IPS DF 19.7 (cell line): ENCODE measurements at regions not wholly inside any gene's neighbourhood (a gene's known extent, or its start where the extent isn't known, plus 50 kb on each side); places are given as distances from the start of the nearest gene placed in this dataset.
"Not testable (repeated sequence)": the region's sequence is repeated elsewhere in the genome, so short reads cannot be mapped to it uniquely, and the experiment has no call there.

Experiments
- DNase-seq: peaks from one replicate; pipeline ENCODE4 v3.0.0-alpha.2; 2013; ENCODE audit warnings: low read depth, low spot score

DNA sequence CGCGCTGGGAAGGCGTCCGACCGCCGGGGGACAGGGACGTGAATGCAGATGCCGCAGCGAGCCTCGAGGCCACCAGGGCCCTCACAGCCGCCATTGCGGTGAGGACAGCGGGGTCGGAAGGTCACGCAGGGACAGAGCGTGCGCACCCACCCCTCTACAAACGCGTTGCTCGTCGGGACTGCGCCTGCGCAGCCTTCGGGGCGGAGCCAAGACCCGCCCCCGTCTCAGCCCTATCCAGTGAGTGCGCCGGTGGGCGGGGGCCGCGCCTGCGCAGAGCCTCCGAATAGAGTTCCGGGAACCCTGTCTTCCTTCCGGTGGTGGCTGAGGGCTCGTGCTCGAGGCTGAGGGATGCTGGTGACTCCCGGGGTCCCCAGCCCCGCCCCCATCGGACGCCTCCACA, 5393.1 kb upstream of the TPTE start:
- DNase-seq, result peak; percentile 15

DNA sequence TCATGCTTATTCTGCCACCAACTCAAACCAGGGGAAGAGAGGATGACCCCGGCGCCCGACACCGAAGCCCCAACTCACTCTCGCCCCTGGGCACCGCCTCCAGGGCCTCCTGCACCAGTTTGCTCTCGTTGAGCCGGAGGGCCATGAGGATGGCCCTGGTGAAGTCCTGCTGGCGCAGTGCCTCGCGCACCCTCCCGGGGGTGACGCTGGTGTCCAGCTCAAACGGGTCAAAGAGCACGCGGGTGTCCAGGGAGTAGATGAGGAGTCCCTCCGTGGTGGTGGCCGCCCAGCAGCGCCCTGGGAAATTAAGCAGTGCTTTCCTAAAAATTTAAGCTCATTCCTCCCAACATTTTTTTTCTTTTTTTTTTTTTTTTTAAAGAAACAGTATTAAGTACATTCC, 5387.6 kb upstream of the TPTE start:
- not testable (repeated sequence) for DNase-seq

DNA sequence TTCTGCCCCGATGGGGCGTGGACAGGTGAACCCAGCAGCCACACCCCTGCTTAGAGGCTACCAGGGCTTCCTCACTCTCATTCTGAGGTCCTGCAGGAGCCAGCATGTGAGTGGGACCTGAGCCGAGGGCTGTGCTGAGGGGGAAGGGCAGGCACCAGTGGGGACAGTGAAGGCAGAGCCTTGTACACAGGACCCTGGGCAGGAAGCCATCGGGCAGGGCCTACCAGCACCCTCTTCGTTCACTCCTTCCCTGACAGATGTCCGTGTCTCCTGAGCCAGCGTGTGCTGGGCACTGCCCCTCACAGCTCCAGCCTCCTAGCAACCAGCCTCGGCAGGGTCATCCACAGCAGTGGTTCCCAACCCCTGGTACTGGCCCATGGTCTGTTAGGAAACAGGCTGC, 5385.0 kb upstream of the TPTE start:
- not testable (repeated sequence) for DNase-seq

DNA sequence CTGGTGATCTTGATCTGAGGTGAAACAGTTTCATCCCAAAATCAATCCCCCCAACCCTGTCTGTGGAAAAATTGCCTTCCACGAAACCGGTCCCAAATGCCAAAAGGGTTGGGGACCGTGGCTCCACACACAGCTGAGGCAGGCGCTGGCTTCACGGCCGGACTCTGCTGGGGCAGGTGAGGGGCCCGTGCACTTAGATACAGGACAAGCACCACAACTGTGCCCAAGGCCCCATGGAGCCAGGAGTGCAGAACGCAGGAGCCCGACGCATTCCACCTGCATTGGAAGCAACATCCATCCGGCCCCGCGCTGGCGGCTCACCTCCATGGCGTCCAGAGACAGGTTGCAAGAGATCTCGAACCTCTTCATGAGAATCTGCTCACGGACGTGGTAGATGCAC, 5384.4 kb upstream of the TPTE start:
- DNase-seq, result not testable (repeated sequence)

DNA sequence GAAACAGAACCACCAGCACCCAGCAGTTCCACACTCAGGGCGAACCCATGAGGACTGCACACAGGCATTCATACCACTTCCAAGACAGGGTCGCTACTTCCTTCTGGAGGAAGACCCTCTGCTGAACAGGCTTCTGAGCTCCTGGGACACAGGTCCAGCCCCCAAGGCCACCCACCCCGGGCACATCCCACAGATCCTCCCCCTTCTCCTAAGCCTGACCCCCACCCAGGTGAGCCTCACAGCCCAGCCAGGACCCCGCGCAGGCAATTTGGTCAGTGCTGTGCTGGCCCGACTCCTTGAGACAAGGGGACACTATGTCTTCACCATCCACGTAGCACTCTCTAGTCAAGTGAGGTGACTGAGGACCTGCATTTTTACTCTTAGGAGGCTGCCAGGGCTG, 5382.7 kb upstream of the TPTE start:
- DNase-seq, result not testable (repeated sequence)

DNA sequence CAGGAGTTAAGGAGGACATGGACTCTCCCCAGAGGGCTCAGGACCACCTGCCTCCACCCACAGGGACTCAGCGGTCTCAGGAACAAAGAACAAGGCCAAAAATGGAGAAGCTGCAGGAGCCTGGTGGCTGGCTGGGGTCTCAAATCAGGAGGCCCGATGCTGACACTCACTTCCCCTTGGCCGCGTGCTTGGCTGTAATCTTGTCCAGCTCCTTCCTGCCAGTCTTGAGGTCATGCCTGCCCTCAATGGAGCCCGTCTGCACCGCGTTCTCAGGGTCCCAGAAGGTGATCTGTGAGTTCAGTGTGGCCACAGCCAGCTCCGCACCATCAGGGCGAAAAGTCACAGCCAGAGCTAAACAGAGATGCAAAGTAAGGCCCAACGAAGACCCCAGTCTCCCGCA, 5381.9 kb upstream of the TPTE start:
- DNase-seq, result not testable (repeated sequence)

DNA sequence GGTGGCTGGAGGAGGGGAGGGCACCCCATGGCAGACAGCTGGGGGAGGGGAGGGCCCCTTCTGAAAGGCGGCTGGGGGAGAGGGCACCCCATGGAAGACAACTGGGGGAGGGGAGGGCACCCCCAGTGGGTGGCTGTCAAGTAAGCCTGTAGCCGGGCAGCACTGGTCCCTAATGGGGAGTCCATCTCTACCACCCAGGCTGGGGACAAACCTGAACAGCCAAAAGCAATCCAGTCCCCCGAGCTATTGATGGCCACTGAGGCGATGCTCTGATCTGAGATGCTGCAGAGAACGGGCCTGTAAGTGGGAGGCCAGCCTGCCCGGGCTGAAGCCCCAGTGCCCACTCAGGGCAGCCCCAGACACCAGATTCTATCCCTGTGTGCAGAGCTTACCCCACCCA, 5378.4 kb upstream of the TPTE start:
- DNase-seq, result not testable (repeated sequence)

DNA sequence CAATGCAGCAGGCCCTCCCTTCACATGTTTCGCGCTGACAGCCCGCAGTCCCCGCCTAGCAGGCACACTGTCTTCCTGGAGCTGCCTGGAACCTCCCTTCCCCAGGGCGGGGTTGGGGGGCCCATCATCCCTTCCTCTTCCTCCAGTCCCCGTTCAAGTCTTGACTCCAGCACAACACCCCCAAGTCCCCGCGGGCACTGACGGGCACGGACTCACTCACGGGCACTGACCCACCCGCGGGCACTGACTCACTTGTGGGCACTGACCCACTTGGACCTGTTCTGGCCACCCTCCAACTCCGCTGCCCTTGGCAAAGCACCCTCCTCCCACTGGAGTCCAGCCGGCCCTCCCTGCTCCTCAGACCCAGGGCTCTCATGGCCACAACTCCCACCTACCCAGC, 5376.7 kb upstream of the TPTE start:
- not testable (repeated sequence) for DNase-seq

DNA sequence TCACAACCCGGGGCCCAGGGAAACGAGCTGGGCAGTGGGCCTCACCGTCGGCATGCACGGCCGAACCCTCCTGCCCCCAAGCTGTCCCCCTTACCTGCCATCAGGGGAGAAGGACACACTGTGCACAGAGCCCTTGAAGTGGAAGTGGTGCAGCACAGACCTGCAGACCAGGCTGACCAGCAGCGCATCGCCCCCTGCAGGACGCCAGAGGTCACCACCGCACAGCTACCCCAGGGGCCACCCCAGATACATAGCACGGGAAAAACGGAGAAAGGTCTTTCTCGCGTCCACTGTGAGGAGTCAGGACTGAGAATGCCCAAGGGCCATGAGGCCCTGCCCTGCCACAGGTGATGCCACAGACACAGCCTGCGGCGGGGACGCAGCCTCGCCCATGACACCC, 5373.7 kb upstream of the TPTE start:
- DNase-seq, result not testable (repeated sequence)

DNA sequence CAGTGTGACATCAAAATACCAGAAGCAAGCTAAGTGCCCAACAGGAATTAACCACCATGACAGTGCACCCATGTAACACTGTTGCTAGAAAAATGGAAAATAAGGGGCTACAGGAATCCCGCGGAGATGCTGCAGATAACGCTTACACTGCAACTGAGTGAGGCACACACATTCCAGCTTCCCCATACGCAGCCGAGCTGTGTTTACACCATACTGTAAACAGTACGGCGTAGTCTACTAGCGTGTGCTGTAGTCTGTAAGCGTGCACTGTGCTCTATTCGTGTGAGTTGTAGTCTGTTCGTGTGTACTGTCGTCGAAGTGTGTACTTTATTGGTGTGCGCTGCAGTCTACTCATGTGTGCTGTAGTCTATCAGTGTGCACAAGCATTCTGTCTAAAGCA, 5372.2 kb upstream of the TPTE start:
- DNase-seq, result not testable (repeated sequence)

DNA sequence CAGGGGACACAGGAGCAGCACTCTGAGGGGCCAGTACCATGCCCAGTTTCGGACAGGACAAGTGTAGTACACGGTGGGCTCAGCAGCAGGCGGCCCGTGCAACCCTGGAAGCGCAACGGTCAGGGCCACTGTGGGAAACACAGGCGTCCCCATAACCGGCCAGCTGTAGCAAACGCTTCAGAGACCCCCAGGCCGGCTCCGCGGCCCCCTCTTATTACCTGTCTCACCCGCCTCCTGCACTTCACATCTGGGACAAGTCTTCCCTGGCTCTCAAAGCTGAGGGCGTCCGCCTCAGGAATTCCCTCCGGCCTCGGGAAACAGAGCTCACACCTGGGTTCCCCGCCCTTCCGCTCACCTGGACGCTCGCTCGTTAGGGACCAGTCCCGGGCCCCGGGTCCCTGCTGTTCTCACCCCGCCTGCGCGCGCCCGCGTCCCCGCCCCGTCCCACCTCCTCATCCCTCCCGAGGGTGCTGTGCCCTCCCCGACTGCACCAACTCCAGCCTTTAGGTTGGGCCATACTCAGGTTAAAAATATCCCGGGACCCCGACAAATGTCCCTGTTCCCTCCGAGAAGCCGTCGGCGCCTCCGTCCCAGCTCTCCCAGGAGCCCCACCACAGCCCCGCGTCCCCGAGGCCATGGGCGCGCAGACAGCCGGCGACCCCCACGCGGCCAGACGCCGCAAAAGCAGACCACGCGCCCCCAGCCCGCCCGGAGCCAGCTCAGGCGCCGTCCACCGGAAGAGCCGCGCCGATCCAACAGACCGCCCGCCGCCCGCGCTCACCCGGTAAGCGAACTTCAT, 5367.3 kb upstream of the TPTE start:
- not testable (repeated sequence) for DNase-seq

DNA sequence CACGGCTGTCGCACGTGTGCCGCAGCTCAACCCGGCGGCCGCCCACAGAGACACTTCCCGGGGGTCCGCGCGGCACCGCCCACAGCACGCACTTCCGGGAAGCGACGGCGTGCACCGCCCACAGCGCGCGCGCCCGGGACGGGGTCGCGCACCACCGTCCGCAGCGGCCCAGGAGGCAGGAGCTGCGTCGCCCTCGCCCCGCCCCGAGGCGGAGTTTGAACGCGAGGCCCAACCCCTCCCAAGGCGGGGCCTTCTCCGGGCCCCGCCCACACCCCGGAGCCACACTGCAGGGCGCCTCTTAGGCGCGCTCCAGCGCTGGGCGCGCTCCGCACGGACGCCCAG, 5366.8 kb upstream of the TPTE start:
- DNase-seq, result not testable (repeated sequence)

DNA sequence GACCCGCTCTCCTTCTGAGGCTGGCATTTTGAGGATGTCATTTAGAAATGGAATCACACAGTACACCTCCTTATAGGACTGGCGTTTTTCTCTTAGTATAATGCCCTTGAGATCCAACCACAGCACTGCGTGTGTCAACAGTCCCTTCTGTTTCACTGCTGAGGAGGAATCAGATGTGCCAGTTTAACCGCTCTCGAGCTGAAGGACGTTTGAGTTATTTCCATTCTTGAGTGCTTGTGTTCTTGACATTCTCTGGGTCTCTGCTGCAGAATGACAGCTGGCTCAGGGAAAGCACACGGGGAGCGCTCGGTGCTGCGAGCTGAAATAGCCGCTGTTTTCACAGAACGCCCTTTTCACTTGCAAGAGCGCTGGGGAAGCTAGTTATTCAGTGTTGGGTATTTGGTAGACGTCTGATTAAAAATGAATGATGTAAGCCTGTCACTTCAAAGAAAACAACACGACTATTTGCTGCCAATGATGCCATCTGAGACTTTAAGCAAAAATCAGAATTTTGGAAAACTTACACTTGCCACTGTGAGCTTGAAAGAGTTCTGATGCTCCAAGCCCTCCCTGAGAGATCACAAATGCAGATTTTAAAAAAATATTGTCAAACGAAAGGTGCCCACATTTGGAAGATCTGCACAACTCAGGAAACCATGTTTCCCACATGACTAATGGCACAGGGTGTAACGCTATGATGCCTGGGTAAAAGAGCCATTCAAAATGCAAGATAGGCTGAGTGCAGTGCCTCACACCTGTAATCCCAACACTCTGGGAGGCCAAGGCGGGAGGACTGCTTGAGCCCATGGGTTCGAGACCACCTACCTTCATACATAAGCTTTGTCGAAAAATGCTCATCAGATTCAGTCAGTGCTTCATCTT, 5358.4 kb upstream of the TPTE start:
- not testable (repeated sequence) for DNase-seq

DNA sequence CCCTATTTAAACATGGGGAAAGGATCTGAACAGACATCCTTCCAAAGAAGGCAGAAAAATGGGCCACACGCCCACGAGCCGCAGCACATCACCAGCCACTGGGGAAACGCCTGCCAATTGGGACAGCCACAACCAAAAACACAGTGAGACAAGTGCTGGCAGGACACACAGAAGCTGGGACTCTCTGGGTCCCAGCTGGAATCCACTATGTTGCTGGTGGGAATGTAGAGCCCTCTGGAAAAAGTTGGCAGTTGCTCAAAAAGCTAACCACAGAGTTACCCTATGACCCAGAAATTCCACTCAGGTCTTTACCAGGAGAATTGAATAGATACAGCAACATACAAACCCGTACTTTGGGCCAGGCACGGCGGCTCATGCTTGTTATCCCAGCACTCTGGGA, 5355.6 kb upstream of the TPTE start:
- DNase-seq, result not testable (repeated sequence)
